ENCODE measurements at regions not wholly inside any gene's neighbourhood (a gene's known extent, or its start where the extent isn't known, plus 50 kb on each side); places are given as distances from the start of the nearest gene placed in this dataset.

DNA sequence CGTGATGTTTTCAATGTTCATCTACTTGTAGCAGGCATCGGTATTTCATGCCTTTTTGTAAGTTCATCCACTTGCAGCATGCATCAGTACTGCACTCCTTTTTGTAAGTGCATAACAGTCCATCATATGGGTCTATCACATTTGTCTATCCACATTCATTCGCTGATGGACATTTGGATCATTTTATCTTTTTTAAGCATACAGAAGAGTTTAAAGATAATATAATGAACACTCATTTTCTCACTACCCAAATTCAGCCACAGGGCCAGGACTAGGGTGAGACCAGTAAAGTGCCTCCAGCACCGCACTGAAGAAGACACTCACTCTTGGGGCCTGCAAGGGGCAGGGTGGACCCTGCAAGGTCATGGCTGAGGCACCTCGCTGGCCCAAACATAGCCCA is 309.6 kb downstream of the UACA start:
- H3K4me3 ChIP-seq (ENCODE audit: low read length) = no peak overlapping the region
- TF ChIP-seq, protein P1, sequence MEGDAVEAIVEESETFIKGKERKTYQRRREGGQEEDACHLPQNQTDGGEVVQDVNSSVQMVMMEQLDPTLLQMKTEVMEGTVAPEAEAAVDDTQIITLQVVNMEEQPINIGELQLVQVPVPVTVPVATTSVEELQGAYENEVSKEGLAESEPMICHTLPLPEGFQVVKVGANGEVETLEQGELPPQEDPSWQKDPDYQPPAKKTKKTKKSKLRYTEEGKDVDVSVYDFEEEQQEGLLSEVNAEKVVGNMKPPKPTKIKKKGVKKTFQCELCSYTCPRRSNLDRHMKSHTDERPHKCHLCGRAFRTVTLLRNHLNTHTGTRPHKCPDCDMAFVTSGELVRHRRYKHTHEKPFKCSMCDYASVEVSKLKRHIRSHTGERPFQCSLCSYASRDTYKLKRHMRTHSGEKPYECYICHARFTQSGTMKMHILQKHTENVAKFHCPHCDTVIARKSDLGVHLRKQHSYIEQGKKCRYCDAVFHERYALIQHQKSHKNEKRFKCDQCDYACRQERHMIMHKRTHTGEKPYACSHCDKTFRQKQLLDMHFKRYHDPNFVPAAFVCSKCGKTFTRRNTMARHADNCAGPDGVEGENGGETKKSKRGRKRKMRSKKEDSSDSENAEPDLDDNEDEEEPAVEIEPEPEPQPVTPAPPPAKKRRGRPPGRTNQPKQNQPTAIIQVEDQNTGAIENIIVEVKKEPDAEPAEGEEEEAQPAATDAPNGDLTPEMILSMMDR (conservative IDR thresholded peaks at IDR 0.05; ENCODE audit: low read depth, low read length) = no peak
- no peak for DNase-seq (ENCODE audit: low read depth)

DNA sequence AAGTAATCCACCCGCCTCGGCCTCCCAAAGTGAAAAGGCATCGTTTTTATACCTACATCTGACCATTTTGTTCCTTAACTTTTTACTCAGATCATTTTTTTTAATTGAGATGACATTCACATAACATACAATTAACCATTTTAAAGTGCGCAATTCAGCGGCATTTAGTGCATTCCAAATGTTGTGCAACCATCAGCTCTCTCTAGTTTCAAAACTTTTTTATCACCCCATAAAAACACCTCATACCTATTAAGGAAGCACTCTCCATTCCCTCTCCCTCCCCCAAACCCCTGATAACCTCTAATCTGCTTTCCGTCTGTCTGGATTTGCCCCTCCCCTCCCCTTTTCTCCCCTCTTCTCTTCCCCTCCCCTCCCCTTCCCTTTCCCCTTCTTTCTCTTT is 310.1 kb downstream of the UACA start:
- TF ChIP-seq, protein P1 (conservative IDR thresholded peaks at IDR 0.05; ENCODE audit: low read depth, low read length) = no peak
- H3K4me3 ChIP-seq (ENCODE audit: low read length) = no peak overlapping the region
- no peak for DNase-seq (ENCODE audit: low read depth)

DNA sequence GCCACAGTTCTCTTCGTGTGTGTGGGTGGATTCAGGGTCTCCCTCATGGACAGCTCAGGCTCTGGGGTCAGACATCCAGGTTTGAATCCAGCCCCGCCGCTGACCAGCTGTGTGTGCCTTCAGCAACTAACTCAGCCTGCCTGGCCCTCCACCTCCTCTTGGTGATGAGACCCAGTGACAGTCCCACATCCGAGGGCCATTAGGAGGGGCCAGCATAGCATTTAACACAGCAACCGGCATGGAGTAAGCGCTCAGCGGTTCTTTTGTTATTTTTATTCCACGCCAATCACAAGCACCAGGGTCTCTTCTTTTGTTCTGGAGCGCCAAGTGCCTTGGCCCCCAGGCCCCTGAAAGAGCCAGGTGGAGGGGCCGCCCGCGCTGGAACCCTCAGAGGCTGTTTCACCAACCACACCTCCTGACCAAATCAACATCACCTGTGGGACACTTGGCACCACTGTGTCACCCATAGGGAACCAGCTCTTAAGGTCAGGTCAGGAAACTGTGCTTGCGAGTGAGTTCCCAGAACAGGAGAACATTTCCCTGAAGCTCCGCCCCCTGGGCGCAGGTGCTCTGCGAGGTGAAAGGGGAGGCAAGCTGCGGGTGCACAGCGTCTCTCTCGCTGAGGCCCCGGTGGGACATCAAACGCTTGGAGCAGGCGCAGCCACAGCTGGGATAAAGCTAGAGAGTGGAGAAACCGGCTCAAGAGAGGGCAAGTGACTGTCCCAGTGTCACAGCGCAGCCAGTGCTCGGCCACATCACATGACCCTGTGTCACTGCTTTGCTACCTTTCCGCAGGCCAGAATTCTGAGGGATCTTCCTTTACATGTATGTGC is 311.3 kb downstream of the UACA start:
- H3K4me3 ChIP-seq (ENCODE audit: low read length) = no peak overlapping the region
- DNase-seq (ENCODE audit: low read depth) = no peak
- TF ChIP-seq, protein P1 (conservative IDR thresholded peaks at IDR 0.05; ENCODE audit: low read depth, low read length) = no peak

DNA sequence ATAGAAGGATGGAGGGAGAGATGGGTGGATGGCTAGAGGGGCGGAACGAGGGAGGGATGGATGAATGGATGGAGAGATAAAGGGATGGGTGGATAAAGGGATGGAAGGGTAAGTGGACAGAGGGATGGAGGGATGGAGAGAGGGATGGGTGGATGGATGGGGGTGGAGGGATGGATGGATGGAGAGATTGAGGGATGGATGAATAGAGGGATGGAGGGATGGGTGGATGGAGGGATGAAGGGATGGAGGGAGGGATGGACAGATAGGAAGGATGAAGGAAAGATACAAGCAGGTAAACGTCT is 313.3 kb downstream of the UACA start:
- TF ChIP-seq, protein P1 (conservative IDR thresholded peaks at IDR 0.05; ENCODE audit: low read depth, low read length) = no peak
- no peak overlapping the region for H3K4me3 ChIP-seq (ENCODE audit: low read length)
- DNase-seq (ENCODE audit: low read depth) = no peak

DNA sequence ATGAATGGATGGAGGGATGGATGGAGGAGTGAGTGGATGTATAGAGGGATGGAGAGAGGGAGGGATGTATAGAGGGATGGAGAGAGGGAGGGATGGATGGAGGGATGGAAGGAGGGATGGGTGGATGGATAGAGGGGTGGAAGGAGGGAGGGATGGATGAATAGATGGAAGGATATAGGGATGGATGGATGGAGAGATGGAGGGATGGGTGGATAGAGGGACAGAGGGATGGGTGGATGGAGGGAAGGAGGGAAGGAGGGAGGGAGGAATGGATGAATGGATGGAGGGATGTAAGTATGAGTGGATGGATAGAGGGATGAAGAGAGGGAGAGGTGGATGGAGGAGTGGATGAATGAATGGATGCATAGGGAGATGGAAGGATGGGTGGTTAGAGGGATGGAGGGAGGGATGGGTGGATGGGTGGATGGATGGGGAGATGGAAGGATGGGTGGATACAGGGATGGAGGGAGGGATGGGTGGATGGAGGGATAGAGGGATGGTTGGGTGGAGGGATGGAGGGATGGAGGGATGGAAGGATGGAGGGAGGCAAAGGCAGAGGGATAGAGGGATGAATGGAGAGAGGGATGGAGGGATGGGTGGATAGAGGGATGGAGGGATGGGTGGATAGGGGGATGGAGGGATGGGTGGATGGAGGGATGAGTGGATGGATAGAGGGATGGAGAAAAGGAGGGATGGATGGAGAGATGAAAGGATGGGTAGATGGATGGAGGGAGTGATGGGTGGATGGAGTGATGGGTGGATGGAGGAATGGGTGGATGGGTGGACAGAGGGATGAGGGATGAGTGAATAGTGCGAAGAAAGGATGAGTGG is 313.8 kb downstream of the UACA start:
- TF ChIP-seq, protein P1 (conservative IDR thresholded peaks at IDR 0.05; ENCODE audit: low read depth, low read length) = no peak
- H3K4me3 ChIP-seq (ENCODE audit: low read length) = no peak overlapping the region
- DNase-seq (ENCODE audit: low read depth) = no peak

DNA sequence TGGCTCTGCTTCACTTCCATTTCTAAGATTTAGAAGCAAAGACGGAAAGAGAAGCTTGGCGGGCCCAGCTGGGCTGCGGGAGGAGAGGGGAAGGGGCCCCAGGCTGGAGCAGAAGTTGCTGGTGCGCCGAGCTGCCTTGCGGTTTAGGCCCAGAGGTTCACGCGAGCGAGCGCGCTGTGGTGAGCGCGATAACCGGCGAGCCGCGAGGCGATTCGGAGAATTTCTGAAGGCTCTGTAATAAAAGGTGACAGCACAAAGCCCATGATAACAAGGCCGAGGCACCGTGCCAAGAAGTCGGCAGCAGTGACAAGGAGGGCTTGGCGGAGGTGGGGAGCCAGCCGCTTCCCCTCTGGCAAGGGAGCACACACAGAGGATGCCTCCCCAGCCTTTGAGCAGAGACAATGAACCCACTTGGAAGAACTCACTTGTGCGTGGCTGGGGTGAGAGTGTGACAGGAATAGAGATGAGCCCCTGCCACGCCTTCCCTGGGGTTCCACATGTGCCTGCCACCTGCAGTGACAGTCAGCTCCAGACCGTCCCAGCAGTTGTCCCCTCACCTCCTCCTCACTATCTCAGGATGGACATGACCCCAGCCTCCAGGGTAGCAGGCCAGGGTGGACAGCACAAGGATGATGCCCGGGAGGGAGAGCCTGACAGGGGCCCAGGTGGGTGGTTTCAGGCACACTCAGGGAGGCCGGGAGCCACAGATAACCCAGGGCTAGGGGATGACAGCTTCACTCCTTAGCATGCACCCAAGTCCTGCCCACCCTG is 315.2 kb downstream of the UACA start:
- TF ChIP-seq, protein P1 (conservative IDR thresholded peaks at IDR 0.05; ENCODE audit: low read depth, low read length) = no peak
- H3K4me3 ChIP-seq (ENCODE audit: low read length) = no peak overlapping the region
- DNase-seq (ENCODE audit: low read depth) = no peak
